ENCODE measurements at regions not wholly inside any gene's neighbourhood (a gene's known extent, or its start where the extent isn't known, plus 50 kb on each side); places are given as distances from the start of the nearest gene placed in this dataset.
"Not testable (repeated sequence)": the region's sequence is repeated elsewhere in the genome, so short reads cannot be mapped to it uniquely, and the experiment has no call there.

- no peak for DNase-seq
Measured at GRCh38 chr2:143841935-143842334, 678.0 kb downstream of the ZEB2 start.

- DNase-seq = no peak
Measured at GRCh38 chr2:143840601-143841000, 679.3 kb downstream of the ZEB2 start.

- DNase-seq = no peak
Measured at GRCh38 chr2:143840194-143840593, 679.7 kb downstream of the ZEB2 start.

- no peak for DNase-seq
Measured at GRCh38 chr2:143839456-143839855, 680.5 kb downstream of the ZEB2 start.

- not testable (repeated sequence) for DNase-seq
Measured at GRCh38 chr2:143837055-143837454, 682.9 kb downstream of the ZEB2 start.

GRCh38 chr2:143835481-143835880, 684.4 kb downstream of the ZEB2 start:
- DNase-seq = no peak

- DNase-seq = no peak
Measured at GRCh38 chr2:143833015-143833660, 686.8 kb downstream of the ZEB2 start.

- no peak for DNase-seq
Measured at GRCh38 chr2:143830476-143830875, 689.4 kb downstream of the ZEB2 start.

GRCh38 chr2:143828763-143829537, 691.0 kb downstream of the ZEB2 start:
- DNase-seq = no peak

- no peak for DNase-seq
Measured at GRCh38 chr2:143824791-143825190, 695.1 kb downstream of the ZEB2 start.

GRCh38 chr2:143823876-143824275, 694.7 kb downstream of the ARHGAP15 start:
- DNase-seq = no peak

- no peak for DNase-seq
Measured at GRCh38 chr2:143823296-143823695, 694.1 kb downstream of the ARHGAP15 start.

- no peak for DNase-seq
Measured at GRCh38 chr2:143822736-143823135, 693.5 kb downstream of the ARHGAP15 start.

- DNase-seq = no peak
Measured at GRCh38 chr2:143819764-143820163, 690.5 kb downstream of the ARHGAP15 start.

- no peak for DNase-seq
Measured at GRCh38 chr2:143819190-143819735, 690.0 kb downstream of the ARHGAP15 start.

Measured in activated CD4-positive, alpha-beta T cell treated with anti-CD3 and anti-CD28 coated beads, Interleukin-10, Interleukin-2, amounts not matched to agents 100 ng/mL and 50 ng/mL, durations not matched to agents 16 hours and 8 hours (primary cell).